A549 (cell line): ENCODE measurements at regions not wholly inside any gene's neighbourhood (a gene's known extent, or its start where the extent isn't known, plus 50 kb on each side); places are given as distances from the start of the nearest gene placed in this dataset.

Experiments
- CEBPB ChIP-seq, 2 experiments: fragments of >200 bp in 1 of 2; sonication (Bioruptor Twin) in 1 of 2; formaldehyde crosslinking in 1 of 2; IDR thresholded peaks; 2 replicates each; pipeline ENCODE4 v1.6.1; 2012 to 2016
- EHMT2 ChIP-seq: fragments of 200-600 bp; sonication (generic); IDR thresholded peaks from 2 replicates; pipeline ENCODE4 v1.6.1; 2016; ENCODE audit warnings: antibody characterized with exemption, low read depth, mild to moderate bottlenecking, moderate library complexity
- HOXA7 ChIP-seq: fragments of 250-450 bp; sonication (Bioruptor Pico); IDR thresholded peaks from 2 replicates; pipeline ENCODE4 v1.5.0; 2020; ENCODE audit warnings: mild to moderate bottlenecking, moderate library complexity
- POLR2A ChIP-seq: IDR thresholded peaks from 2 replicates; pipeline ENCODE4 v1.6.1; 2012; ENCODE audit warnings: mild to moderate bottlenecking, low read length
- POLR2AphosphoS2 ChIP-seq: conservative IDR thresholded peaks from 2 replicates; pipeline ENCODE4 v1.6.1; 2012; ENCODE audit warnings: low read length, improper control_type of control experiment, inconsistent platforms
- SMC3 ChIP-seq: fragments of >200 bp; sonication (Bioruptor Twin); formaldehyde crosslinking; IDR thresholded peaks from 3 replicates; pipeline ENCODE4 v1.6.1; 2018; ENCODE audit warnings: inconsistent platforms
- TF ChIP-seq, protein P1 (sequence below): fragments of >200 bp; sonication (Bioruptor Twin); formaldehyde crosslinking; IDR thresholded peaks from 3 replicates; pipeline ENCODE4 v1.5.1; 2016
- TF ChIP-seq, protein P2 (sequence below): fragments of 200-600 bp; sonication (generic); IDR thresholded peaks from 2 replicates; pipeline ENCODE4 v1.6.1; 2016; ENCODE audit warnings: antibody characterized with exemption, mild to moderate bottlenecking, moderate library complexity
- TF ChIP-seq, protein P3 (sequence below): IDR thresholded peaks from 2 replicates; pipeline ENCODE4 v1.6.1; 2012; ENCODE audit warnings: low read depth, borderline replicate concordance

DNA sequence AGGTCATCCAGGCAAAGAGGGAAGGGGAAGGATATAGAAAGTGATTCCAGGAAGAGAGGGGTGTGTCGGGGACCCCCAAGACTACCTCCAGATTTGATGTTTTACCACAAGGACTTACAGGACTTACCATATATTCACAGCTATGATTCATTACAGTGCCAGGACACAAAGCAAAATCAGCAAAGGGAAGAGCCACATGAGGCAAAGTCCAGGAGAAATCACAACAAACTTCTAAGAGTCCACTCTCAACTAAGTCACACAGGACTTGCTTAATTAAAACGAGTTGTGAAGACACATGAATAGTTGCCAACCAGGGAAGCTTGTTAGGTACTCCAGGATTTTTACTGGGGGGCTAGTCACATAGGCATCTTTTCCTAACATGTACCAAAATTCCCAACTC lies 217.3 kb downstream of the TTLL7 start:
- TF ChIP-seq HOXA7 (CRISPR knock-in tag) (no peak), CEBPB (IDR thresholded peaks at IDR 0.05) (no peak), POLR2A (no peak), POLR2AphosphoS2 (no peak), EHMT2 (no peak), SMC3 (no peak)
- TF ChIP-seq, protein P1, sequence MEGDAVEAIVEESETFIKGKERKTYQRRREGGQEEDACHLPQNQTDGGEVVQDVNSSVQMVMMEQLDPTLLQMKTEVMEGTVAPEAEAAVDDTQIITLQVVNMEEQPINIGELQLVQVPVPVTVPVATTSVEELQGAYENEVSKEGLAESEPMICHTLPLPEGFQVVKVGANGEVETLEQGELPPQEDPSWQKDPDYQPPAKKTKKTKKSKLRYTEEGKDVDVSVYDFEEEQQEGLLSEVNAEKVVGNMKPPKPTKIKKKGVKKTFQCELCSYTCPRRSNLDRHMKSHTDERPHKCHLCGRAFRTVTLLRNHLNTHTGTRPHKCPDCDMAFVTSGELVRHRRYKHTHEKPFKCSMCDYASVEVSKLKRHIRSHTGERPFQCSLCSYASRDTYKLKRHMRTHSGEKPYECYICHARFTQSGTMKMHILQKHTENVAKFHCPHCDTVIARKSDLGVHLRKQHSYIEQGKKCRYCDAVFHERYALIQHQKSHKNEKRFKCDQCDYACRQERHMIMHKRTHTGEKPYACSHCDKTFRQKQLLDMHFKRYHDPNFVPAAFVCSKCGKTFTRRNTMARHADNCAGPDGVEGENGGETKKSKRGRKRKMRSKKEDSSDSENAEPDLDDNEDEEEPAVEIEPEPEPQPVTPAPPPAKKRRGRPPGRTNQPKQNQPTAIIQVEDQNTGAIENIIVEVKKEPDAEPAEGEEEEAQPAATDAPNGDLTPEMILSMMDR: no peak
- TF ChIP-seq, protein P2, sequence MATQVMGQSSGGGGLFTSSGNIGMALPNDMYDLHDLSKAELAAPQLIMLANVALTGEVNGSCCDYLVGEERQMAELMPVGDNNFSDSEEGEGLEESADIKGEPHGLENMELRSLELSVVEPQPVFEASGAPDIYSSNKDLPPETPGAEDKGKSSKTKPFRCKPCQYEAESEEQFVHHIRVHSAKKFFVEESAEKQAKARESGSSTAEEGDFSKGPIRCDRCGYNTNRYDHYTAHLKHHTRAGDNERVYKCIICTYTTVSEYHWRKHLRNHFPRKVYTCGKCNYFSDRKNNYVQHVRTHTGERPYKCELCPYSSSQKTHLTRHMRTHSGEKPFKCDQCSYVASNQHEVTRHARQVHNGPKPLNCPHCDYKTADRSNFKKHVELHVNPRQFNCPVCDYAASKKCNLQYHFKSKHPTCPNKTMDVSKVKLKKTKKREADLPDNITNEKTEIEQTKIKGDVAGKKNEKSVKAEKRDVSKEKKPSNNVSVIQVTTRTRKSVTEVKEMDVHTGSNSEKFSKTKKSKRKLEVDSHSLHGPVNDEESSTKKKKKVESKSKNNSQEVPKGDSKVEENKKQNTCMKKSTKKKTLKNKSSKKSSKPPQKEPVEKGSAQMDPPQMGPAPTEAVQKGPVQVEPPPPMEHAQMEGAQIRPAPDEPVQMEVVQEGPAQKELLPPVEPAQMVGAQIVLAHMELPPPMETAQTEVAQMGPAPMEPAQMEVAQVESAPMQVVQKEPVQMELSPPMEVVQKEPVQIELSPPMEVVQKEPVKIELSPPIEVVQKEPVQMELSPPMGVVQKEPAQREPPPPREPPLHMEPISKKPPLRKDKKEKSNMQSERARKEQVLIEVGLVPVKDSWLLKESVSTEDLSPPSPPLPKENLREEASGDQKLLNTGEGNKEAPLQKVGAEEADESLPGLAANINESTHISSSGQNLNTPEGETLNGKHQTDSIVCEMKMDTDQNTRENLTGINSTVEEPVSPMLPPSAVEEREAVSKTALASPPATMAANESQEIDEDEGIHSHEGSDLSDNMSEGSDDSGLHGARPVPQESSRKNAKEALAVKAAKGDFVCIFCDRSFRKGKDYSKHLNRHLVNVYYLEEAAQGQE: no peak
- TF ChIP-seq, protein P3, sequence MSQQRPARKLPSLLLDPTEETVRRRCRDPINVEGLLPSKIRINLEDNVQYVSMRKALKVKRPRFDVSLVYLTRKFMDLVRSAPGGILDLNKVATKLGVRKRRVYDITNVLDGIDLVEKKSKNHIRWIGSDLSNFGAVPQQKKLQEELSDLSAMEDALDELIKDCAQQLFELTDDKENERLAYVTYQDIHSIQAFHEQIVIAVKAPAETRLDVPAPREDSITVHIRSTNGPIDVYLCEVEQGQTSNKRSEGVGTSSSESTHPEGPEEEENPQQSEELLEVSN: no peak
